Transverse colon (tissue), 3 donors: ENCODE measurements at regions not wholly inside any gene's neighbourhood (a gene's known extent, or its start where the extent isn't known, plus 50 kb on each side); places are given as distances from the start of the nearest gene placed in this dataset.

Experiments used
- CTCF ChIP-seq, 5 experiments: fragments of 200-600 bp in 3 of 5; fragments of 450-650 bp in 2 of 5; sonication (generic) in 3 of 5; IDR thresholded peaks; 1 replicate in 2 of 5; 2 replicates in 3 of 5; pipeline ENCODE4 v1.5.1; 2016 to 2017; ENCODE audit warnings: antibody characterized with exemption in 5 of 5, inconsistent platforms in 3 of 5, mild to moderate bottlenecking in 2 of 5, moderate library complexity in 1 of 5
- POLR2A ChIP-seq: fragments of 450-650 bp; IDR thresholded peaks from one replicate; pipeline ENCODE4 v1.6.1; 2016; ENCODE audit warnings: antibody characterized with exemption, mild to moderate bottlenecking, moderate library complexity

GRCh38 chr2:83305758-83306378 lies 1153.2 kb downstream of the SUCLG1 start:
- TF ChIP-seq CTCF (IDR thresholded peaks at IDR 0.05) (no peak), POLR2A (no peak)
